ENCODE measurements at regions not wholly inside any gene's neighbourhood (a gene's known extent, or its start where the extent isn't known, plus 50 kb on each side); places are given as distances from the start of the nearest gene placed in this dataset.
"Not testable (repeated sequence)": the region's sequence is repeated elsewhere in the genome, so short reads cannot be mapped to it uniquely, and the experiment has no call there.

GRCh38 chrX:107370185-107370584 lies 79.3 kb upstream of the FRMPD3 start:
- TF ChIP-seq E2F1, CTCF (CRISPR knock-in tag; IDR thresholded peaks at IDR 0.05): not testable (repeated sequence)
